ENCODE measurements at regions not wholly inside any gene's neighbourhood (a gene's known extent, or its start where the extent isn't known, plus 50 kb on each side); places are given as distances from the start of the nearest gene placed in this dataset.

DNA sequence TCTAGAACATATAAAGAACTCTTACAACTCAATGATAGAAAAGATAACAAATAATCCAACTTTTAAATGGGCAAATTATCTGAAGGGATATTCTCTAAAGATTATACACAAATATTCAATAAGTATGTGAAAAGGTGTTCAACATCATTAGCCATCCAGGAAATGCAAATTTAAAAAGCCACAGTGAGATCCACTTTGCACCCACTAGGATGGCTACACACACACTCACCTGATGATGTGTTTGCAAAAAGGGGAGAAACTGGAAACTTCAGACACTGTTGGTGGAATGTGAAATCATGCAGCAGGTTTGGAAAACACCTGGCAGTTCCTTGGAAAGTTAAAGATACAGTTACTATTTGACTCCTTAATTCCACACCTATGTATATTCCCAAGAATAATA, 87.2 kb upstream of the GYPC start:
- no peak for DNase-seq (ENCODE audit: low read depth in 3 of 3)

DNA sequence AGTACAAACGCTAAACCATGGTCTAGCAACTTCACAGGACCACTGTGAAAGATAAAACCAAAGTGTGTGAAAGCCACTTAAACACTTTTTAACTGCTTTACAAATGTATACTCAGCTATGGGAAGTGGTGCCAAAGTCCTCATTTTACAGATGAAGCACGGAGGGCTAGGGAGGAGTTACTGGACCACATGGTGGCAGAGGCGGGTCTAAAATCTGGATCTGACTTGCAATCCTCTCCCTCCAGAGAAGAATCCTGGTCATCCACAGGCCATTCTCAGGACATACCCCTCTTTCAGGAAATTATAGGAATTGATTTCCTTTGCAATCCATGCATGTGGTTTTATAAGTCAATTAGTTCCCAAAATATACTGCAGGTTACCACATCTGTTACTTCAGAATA, 84.6 kb upstream of the GYPC start:
- no peak for DNase-seq (ENCODE audit: low read depth in 3 of 3)

DNA sequence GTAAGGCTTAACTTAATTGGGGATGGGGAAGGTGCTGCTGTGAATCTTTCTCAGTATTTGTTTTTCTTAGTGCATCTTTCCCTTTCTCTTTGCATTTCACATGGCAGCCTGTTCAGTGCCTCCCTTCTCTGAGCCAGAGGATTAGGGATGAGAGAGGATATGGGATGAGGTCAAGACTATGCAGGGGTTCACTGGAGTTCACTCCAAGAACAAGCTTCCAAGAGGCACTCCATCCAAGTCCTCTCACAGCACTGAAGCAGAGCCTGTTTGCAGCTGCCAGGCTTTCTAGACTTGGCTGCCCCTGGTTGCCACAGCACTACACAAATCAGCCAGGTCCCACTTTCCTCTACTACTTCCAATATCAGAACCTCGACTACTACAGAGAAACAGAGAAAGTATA, 80.3 kb upstream of the GYPC start:
- no peak for DNase-seq (ENCODE audit: low read depth in 3 of 3)

DNA sequence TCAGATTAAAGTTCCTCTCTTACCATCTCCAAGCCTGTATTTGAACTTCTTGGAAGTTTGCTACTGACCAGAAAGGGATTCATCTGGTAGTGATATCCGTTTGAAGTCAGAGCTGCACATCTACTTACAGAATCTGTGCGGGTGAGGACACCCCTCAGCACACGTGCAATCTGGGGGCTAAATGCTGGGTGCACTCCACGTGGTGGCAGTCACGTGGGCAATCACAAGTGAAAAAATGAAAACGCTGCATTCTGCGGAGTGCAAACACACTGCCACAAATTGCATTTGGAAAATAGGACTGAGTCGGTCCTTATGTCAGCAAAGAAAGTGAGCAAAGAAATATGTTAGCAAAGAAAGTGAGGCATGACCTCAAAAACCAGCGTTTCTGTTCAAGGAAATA, 76.1 kb upstream of the GYPC start:
- no peak for DNase-seq (ENCODE audit: low read depth in 3 of 3)

DNA sequence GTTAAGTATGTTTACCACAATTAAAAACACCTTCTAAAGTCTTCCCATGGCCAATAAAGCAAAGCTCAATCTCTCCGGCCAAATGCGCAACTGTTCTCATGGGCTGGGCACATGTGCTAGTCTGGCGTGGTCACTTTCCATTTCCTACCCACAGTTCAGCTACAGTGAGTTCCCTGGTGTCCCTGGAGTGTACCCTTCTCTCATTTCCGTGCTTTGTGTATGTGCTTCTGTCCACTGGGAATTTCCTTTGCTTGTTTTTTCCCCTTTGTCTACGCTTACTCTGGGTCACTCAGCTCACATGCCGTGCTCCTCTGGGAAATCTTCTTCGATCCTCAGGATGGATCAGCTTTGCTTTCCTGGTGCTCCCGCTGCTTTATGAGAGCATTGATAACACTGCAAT, 69.6 kb upstream of the GYPC start:
- no peak for DNase-seq (ENCODE audit: low read depth in 3 of 3)

DNA sequence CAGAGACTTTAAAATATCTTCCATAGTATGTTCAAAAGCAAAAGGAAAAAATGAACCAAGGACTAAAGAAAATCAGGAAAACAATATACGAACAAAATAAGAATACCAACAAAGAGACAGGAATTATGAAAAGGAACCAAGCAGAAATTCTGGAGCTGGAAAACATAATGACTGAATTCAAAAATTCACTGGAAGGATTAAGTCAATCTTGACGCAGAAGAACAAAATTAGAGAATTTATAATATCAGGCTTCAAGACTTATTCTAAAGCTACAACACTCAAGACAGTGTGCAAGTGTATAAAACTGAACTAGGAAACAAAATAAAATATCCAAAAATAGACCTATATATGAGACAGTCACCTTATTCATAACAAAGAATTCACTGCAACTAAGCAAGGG, 56.9 kb upstream of the GYPC start:
- no peak for DNase-seq (ENCODE audit: low read depth in 3 of 3)

DNA sequence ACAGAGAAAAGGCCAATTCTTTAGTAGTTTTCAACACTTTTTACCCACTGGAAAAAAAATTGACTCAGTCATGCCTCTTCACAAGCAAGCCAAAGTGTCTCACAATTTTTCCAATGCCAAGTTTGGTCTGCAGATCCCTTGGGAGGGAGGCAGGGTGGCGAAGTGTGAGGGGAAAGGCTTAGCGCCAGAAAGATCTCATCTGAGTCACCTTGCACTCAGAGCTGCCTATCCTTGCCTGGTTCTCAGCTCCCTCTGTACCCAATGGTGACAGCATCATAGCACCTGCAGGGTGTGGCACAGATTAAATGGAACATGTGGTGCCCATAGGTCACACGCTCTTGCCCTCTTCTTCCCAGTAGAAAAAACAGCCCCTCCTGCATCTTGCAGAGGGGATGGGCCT, 55.2 kb upstream of the GYPC start:
- no peak for DNase-seq (ENCODE audit: low read depth in 3 of 3)

DNA sequence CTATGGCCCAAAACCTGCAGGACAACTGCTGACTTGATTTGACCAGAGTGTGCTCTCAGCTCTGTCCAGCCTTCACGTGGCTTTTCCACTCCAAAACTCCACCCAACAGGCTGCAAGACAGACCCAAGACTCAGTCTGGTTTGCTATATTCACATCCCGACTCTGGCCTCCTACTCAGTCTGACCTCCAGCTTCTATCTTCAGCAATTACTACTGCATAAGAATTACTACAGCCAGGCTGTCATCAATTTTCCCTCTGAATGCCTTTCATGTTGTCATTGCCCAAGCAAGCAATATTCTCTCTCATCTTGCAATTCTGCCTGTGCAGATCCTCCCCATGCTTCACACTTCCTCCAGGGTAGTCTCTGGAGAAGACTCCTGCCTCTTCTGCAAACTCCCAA, 53.6 kb upstream of the GYPC start:
- no peak for DNase-seq (ENCODE audit: low read depth in 3 of 3)
